CD14-positive monocyte (primary cell): ENCODE measurements at regions not wholly inside any gene's neighbourhood (a gene's known extent, or its start where the extent isn't known, plus 50 kb on each side); places are given as distances from the start of the nearest gene placed in this dataset.

Experiments used
- DNase-seq, 3 donors: peaks; one replicate each; pipeline ENCODE4 v3.0.0-alpha.2; 2011 to 2022
- H2AFZ ChIP-seq: 2 replicates; pipeline ENCODE4 v1.6.0; 2012; ENCODE audit warnings: mild to moderate bottlenecking, low read depth, low read length, inconsistent platforms; ENCODE audit not compliant: insufficient read depth, poor library complexity, severe bottlenecking
- H3K27ac ChIP-seq, 2 donors: 1 replicate in 1 of 2; 2 replicates in 1 of 2; pipeline ENCODE4 v1.5.1; 2012 to 2013; ENCODE audit warnings: low read length in 2 of 2, control low read depth in 1 of 2, inconsistent platforms in 1 of 2, low read depth in 1 of 2, mild to moderate bottlenecking in 1 of 2
- H3K27me3 ChIP-seq, 2 donors: one replicate each; pipeline versions ENCODE4 v1.6.0 to v1.6.1; 2011 to 2013; ENCODE audit warnings: low read length in 2 of 2; ENCODE audit not compliant: control insufficient read depth in 2 of 2, insufficient read depth in 2 of 2
- H3K36me3 ChIP-seq, 2 donors: replicated peaks in 1 of 2; 1 replicate in 1 of 2; 2 replicates in 1 of 2; pipeline versions ENCODE4 v1.5.1 to v1.6.1; 2012 to 2013; ENCODE audit warnings: low read length in 2 of 2, control low read depth in 1 of 2, inconsistent platforms in 1 of 2, mild to moderate bottlenecking in 1 of 2; ENCODE audit not compliant: insufficient read depth in 2 of 2, control insufficient read depth in 1 of 2
- H3K4me1 ChIP-seq, 2 donors: 1 replicate in 1 of 2; 2 replicates in 1 of 2; pipeline versions ENCODE4 v1.5.1 to v1.6.1; 2012 to 2013; ENCODE audit warnings: low read length in 2 of 2, control low read depth in 1 of 2, inconsistent platforms in 1 of 2, mild to moderate bottlenecking in 1 of 2, moderate library complexity in 1 of 2; ENCODE audit not compliant: insufficient read depth in 2 of 2, control insufficient read depth in 1 of 2
- H3K4me2 ChIP-seq: replicated peaks from 2 replicates; pipeline ENCODE3; 2012; ENCODE audit warnings: low read length, moderate library complexity, mild to moderate bottlenecking; ENCODE audit not compliant: poor library complexity, severe bottlenecking; ENCODE audit errors: extremely low read depth
- H3K4me3 ChIP-seq, 3 experiments: fragments of 200-600 bp in 1 of 3; sonication (generic) in 1 of 3; replicated peaks in 1 of 3; 1 replicate in 2 of 3; 2 replicates in 1 of 3; pipeline ENCODE4 v1.5.1; 2011 to 2013; ENCODE audit warnings: low read length in 3 of 3, mild to moderate bottlenecking in 3 of 3, control low read depth in 2 of 3, low read depth in 2 of 3, inconsistent platforms in 1 of 3, moderate library complexity in 1 of 3
- H3K79me2 ChIP-seq: 2 replicates; pipeline ENCODE4 v1.6.0; 2012; ENCODE audit warnings: mild to moderate bottlenecking, control low read depth, inconsistent platforms, low read length, moderate library complexity; ENCODE audit not compliant: insufficient read depth
- H3K9ac ChIP-seq: 2 replicates; pipeline ENCODE4 v1.6.0; 2017; ENCODE audit warnings: low read length, mild to moderate bottlenecking; ENCODE audit not compliant: insufficient read depth, poor library complexity, severe bottlenecking
- H3K9me3 ChIP-seq, 2 donors: replicated peaks in 1 of 2; 1 replicate in 1 of 2; 2 replicates in 1 of 2; pipeline versions ENCODE4 v1.5.1 to v1.6.1; 2012 to 2013; ENCODE audit warnings: low read length in 2 of 2, control low read depth in 1 of 2; ENCODE audit not compliant: control insufficient read depth in 1 of 2, insufficient read depth in 1 of 2
- H4K20me1 ChIP-seq: 2 replicates; pipeline ENCODE4 v1.6.0; 2012; ENCODE audit warnings: mild to moderate bottlenecking, low read length, control low read depth, moderate library complexity; ENCODE audit not compliant: insufficient read depth
- H3K27ac Mint-ChIP-seq, 7 donors: one replicate each; pipeline ENCODE4 v1.8.0; 2020; ENCODE audit warnings: mild to moderate bottlenecking in 7 of 7, mixed read lengths in 7 of 7, moderate library complexity in 6 of 7, inconsistent platforms in 2 of 7
- H3K27me3 Mint-ChIP-seq, 3 donors: one replicate each; pipeline ENCODE4 v1.8.0; 2021 to 2022; ENCODE audit warnings: low read depth in 3 of 3, mild to moderate bottlenecking in 3 of 3, mixed read lengths in 3 of 3, moderate library complexity in 3 of 3, inconsistent platforms in 1 of 3
- H3K36me3 Mint-ChIP-seq, 2 donors: one replicate each; pipeline ENCODE4 v1.8.0; 2020; ENCODE audit warnings: mixed read lengths in 2 of 2, inconsistent platforms in 1 of 2, mild to moderate bottlenecking in 1 of 2
- H3K4me1 Mint-ChIP-seq: one replicate; pipeline ENCODE4 v1.8.0; 2020; ENCODE audit warnings: mild to moderate bottlenecking, mixed read lengths
- H3K4me3 Mint-ChIP-seq, 2 donors: one replicate each; pipeline ENCODE4 v1.8.0; 2020; ENCODE audit warnings: mild to moderate bottlenecking in 2 of 2, mixed read lengths in 2 of 2, moderate library complexity in 1 of 2
- H3K9me3 Mint-ChIP-seq, 7 donors: one replicate each; pipeline ENCODE4 v1.8.0; 2020 to 2022; ENCODE audit warnings: mixed read lengths in 7 of 7, mild to moderate bottlenecking in 6 of 7, moderate library complexity in 6 of 7, inconsistent platforms in 2 of 7
- WGBS: methylation state at CpG from one replicate; pipeline ENCODE4 v1.1.5; 2013; ENCODE audit warnings: missing lambda C conversion rate; ENCODE audit not compliant: insufficient coverage; 5-methylcytosine and 5-hydroxymethylcytosine counted together
- intact Hi-C, 2 donors: fragments of 100-400 bp; cut with micrococcal nuclease; formaldehyde crosslinking; loops; one replicate each; pipeline versions ENCODE4 v1.15.0 to v1.15.1; 2023
- TF ChIP-seq, protein P1 (sequence below): fragments of 200-600 bp; IDR thresholded peaks from one replicate; pipeline ENCODE4 v1.8.0; 2022; ENCODE audit warnings: antibody characterized with exemption, mild to moderate bottlenecking

DNA sequence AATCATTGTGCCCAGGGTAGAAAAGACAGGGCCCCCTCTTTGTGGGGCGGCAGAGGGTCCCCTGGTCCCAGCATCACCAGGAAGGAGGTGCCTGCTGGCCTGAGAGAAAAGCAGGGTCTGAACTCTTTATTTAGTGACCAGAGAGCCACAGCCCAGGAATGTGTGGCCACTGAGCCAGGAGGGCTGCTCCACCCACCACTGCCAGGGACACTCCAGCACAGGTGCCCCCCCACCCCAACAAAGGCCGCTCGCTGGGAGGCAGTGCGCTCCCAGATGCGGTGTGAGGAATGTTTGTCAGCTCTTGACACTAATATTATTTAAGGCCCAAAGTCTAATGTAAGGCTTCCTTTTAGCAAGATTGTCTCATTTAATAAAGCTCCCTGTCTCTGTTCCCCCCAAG lies 59.6 kb upstream of the ZMIZ1 start:
- intact Hi-C loops = loop anchor here in 1 of 2 donors (5.0 kb wide), 1 partner anchor 38 kb away; no protein-coding TSS in a partner anchor
- Mint-ChIP-seq H3K27me3 (peaks cover 4 to 8% (median 6%) of the 10 kb centered on the region in 3 donors), H3K4me3 (no peak overlapping the region), H3K27ac (no peak overlapping the region), H3K36me3 (no peaks in the 10 kb centered on the region), H3K9me3 (no peaks in the 10 kb centered on the region), H3K4me1 (peaks cover 9% of the 10 kb centered on the region)
- H3K27me3 ChIP-seq = no peaks in the 10 kb centered on the region
- H4K20me1 ChIP-seq = no peaks in the 10 kb centered on the region
- no peak overlapping the region for H3K9ac ChIP-seq
- H3K27ac ChIP-seq = no peak overlapping the region
- H2AFZ ChIP-seq = no peak overlapping the region
- H3K36me3 ChIP-seq = no peaks in the 10 kb centered on the region
- no peaks in the 10 kb centered on the region for H3K9me3 ChIP-seq
- TF ChIP-seq, protein P1, sequence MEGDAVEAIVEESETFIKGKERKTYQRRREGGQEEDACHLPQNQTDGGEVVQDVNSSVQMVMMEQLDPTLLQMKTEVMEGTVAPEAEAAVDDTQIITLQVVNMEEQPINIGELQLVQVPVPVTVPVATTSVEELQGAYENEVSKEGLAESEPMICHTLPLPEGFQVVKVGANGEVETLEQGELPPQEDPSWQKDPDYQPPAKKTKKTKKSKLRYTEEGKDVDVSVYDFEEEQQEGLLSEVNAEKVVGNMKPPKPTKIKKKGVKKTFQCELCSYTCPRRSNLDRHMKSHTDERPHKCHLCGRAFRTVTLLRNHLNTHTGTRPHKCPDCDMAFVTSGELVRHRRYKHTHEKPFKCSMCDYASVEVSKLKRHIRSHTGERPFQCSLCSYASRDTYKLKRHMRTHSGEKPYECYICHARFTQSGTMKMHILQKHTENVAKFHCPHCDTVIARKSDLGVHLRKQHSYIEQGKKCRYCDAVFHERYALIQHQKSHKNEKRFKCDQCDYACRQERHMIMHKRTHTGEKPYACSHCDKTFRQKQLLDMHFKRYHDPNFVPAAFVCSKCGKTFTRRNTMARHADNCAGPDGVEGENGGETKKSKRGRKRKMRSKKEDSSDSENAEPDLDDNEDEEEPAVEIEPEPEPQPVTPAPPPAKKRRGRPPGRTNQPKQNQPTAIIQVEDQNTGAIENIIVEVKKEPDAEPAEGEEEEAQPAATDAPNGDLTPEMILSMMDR = no peak
- H3K4me3 ChIP-seq = no peak overlapping the region
- WGBS = 80% methylated on average over 1 of the region's 5 CpGs
- H3K79me2 ChIP-seq = no peaks in the 10 kb centered on the region
- no peak for DNase-seq
- no peaks in the 10 kb centered on the region for H3K4me1 ChIP-seq
- no peak overlapping the region for H3K4me2 ChIP-seq

GRCh38 chr10:79012567-79012966 lies 56.2 kb upstream of the ZMIZ1 start:
- H4K20me1 ChIP-seq = no peaks in the 10 kb centered on the region
- 100% methylated on average over 3 of the region's 4 CpGs for WGBS
- TF ChIP-seq, protein P1 = no peak
- H3K27me3 ChIP-seq = no peaks in the 10 kb centered on the region
- Mint-ChIP-seq H3K27me3 (peaks cover 4 to 8% (median 6%) of the 10 kb centered on the region in 3 donors), H3K9me3 (peaks cover 0 to 3% (median 1%) of the 10 kb centered on the region in 7 donors), H3K36me3 (no peaks in the 10 kb centered on the region), H3K4me1 (peaks cover 6% of the 10 kb centered on the region), H3K27ac (no peak overlapping the region), H3K4me3 (no peak overlapping the region)
- H3K79me2 ChIP-seq = no peaks in the 10 kb centered on the region
- no peak overlapping the region for H3K4me2 ChIP-seq
- no peak overlapping the region for H3K9ac ChIP-seq
- no peaks in the 10 kb centered on the region for H3K36me3 ChIP-seq
- no peaks in the 10 kb centered on the region for H3K4me1 ChIP-seq
- no peak for DNase-seq
- H3K9me3 ChIP-seq = peaks cover 0 to 3% of the 10 kb centered on the region in 2 donors
- H3K27ac ChIP-seq = no peak overlapping the region
- H2AFZ ChIP-seq = no peak overlapping the region
- intact Hi-C loops = no loop called here
- no peak overlapping the region for H3K4me3 ChIP-seq
